A673 (cell line): ENCODE measurements at regions not wholly inside any gene's neighbourhood (a gene's known extent, or its start where the extent isn't known, plus 50 kb on each side); places are given as distances from the start of the nearest gene placed in this dataset.

Experiments
- CTCF ChIP-seq: fragments of 300-800, 200-600 bp; sonication (generic); conservative IDR thresholded peaks from 2 replicates; pipeline ENCODE4 v1.5.1; 2017; ENCODE audit warnings: low read depth, mild to moderate bottlenecking, antibody characterized with exemption, low read length, moderate library complexity, mixed read lengths
- EZH2 ChIP-seq: fragments of 200-600 bp; sonication (generic); IDR thresholded peaks from 2 replicates; pipeline ENCODE4 v1.6.1; 2017; ENCODE audit warnings: borderline replicate concordance, low read depth, mild to moderate bottlenecking, mixed read lengths, antibody characterized with exemption, low read length; ENCODE audit not compliant: poor library complexity, severe bottlenecking

GRCh38 chr22:47279746-47280145 lies 517.3 kb downstream of the TBC1D22A start:
- TF ChIP-seq CTCF (no peak), EZH2 (no peak)
